ENCODE measurements at regions not wholly inside any gene's neighbourhood (a gene's known extent, or its start where the extent isn't known, plus 50 kb on each side); places are given as distances from the start of the nearest gene placed in this dataset.

- H3K4me3 ChIP-seq (replicated peaks in 1 of 2; ENCODE audit: low read depth in 2 of 2, low read length in 2 of 2), result no peak overlapping the region
- DNase-seq (ENCODE audit: low read depth in 2 of 2), result no peak
- TF ChIP-seq, protein P1, sequence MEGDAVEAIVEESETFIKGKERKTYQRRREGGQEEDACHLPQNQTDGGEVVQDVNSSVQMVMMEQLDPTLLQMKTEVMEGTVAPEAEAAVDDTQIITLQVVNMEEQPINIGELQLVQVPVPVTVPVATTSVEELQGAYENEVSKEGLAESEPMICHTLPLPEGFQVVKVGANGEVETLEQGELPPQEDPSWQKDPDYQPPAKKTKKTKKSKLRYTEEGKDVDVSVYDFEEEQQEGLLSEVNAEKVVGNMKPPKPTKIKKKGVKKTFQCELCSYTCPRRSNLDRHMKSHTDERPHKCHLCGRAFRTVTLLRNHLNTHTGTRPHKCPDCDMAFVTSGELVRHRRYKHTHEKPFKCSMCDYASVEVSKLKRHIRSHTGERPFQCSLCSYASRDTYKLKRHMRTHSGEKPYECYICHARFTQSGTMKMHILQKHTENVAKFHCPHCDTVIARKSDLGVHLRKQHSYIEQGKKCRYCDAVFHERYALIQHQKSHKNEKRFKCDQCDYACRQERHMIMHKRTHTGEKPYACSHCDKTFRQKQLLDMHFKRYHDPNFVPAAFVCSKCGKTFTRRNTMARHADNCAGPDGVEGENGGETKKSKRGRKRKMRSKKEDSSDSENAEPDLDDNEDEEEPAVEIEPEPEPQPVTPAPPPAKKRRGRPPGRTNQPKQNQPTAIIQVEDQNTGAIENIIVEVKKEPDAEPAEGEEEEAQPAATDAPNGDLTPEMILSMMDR (IDR thresholded peaks at IDR 0.05; ENCODE audit: low read depth, low read length), result no peak
Observed at GRCh38 chr12:114743799-114744198, 59.8 kb upstream of the TBX3 start.

DNA sequence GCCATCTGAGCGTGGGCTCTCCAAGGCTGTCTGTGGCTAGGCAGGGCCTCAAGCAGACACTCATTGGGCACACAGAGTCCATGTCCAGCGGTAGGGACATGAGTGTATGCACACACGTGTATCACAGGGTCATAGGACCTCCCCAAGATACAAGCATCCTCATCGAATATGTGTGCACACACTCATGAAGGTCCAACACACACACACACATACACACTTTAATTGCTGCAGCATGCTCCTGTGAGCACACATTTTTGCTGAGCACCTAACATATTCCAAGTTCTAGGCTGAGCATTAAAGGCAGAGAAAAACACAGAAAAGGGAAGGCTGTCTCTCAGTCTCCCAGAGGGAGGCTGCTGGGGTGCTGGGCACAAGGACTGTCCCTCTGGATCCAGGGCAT is 59.3 kb upstream of the TBX3 start:
- no peak for DNase-seq (ENCODE audit: low read depth in 2 of 2)
- H3K4me3 ChIP-seq (replicated peaks in 1 of 2; ENCODE audit: low read depth in 2 of 2, low read length in 2 of 2), result no peak overlapping the region
- TF ChIP-seq, protein P1 (IDR thresholded peaks at IDR 0.05; ENCODE audit: low read depth, low read length), result no peak

- TF ChIP-seq, protein P1 (IDR thresholded peaks at IDR 0.05; ENCODE audit: low read depth, low read length), result no peak
- no peak overlapping the region for H3K4me3 ChIP-seq (replicated peaks in 1 of 2; ENCODE audit: low read depth in 2 of 2, low read length in 2 of 2)
- DNase-seq (ENCODE audit: low read depth in 2 of 2), result no peak
Observed at GRCh38 chr12:114742363-114742762, 58.4 kb upstream of the TBX3 start.

GRCh38 chr12:114741940-114742339 is 58.0 kb upstream of the TBX3 start:
- H3K4me3 ChIP-seq (replicated peaks in 1 of 2; ENCODE audit: low read depth in 2 of 2, low read length in 2 of 2), result no peak overlapping the region
- TF ChIP-seq, protein P1 (IDR thresholded peaks at IDR 0.05; ENCODE audit: low read depth, low read length), result no peak
- no peak for DNase-seq (ENCODE audit: low read depth in 2 of 2)

GRCh38 chr12:114740448-114740847 is 56.5 kb upstream of the TBX3 start:
- no peak overlapping the region for H3K4me3 ChIP-seq (replicated peaks in 1 of 2; ENCODE audit: low read depth in 2 of 2, low read length in 2 of 2)
- no peak for DNase-seq (ENCODE audit: low read depth in 2 of 2)
- TF ChIP-seq, protein P1 (IDR thresholded peaks at IDR 0.05; ENCODE audit: low read depth, low read length), result no peak

DNA sequence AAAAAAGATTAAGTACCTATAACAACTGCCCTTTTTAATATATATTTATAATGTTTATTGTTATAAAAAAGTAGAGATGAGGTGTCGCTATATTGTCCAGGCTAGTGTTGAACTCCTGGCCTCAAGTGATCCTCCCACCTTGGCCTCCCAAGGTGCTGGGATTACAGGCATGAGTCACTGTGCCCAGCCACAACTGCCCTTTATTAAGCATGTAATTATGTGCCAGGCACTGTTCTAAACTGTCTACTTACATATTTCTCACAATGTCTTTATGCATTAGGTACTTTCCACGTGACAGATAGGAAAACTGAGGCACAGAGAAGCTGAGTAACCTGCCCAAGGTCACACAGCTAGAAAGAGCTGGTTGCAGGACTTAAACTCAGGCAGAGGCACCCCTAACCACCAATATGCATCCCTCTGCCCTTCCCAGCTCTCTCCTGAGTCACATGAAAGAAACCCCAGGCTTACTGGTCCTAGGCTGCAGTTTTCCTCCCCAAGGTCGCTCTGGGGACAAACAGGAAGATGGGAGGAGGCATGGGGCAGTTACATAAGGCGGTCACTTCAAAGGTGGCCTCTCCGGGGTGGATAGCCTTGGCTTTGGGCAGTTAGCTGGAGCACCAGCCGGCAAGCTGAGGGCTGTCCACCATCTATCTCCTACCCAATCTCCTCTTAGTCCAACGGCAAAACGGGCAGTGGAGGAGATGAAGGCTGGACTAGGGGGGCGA is 54.6 kb upstream of the TBX3 start:
- TF ChIP-seq, protein P1 (IDR thresholded peaks at IDR 0.05; ENCODE audit: low read depth, low read length), result no peak
- H3K4me3 ChIP-seq (replicated peaks in 1 of 2; ENCODE audit: low read depth in 2 of 2, low read length in 2 of 2), result no peak overlapping the region
- DNase-seq (ENCODE audit: low read depth in 2 of 2), result no peak
